OCI-LY3 (cell line): ENCODE measurements at regions not wholly inside any gene's neighbourhood (a gene's known extent, or its start where the extent isn't known, plus 50 kb on each side); places are given as distances from the start of the nearest gene placed in this dataset.

ENCODE experiments used
- CTCF ChIP-seq: fragments of 200-600, 300-600 bp; sonication (generic); IDR thresholded peaks from 2 replicates; pipeline ENCODE4 v1.5.1; 2014; ENCODE audit warnings: antibody characterized with exemption, low read length, low read depth
- EZH2phosphoT487 ChIP-seq: fragments of 200-600 bp; shearing (Covaris generic); IDR thresholded peaks from 2 replicates; pipeline ENCODE4 v1.6.1; 2018; ENCODE audit warnings: antibody characterized with exemption, mixed run types, low read depth

- no peak for TF ChIP-seq CTCF
- TF ChIP-seq EZH2phosphoT487, result no peak
These were observed 93.2 kb upstream of the NKX1-1 start for GRCh38 chr4:1499465-1499864.
